Skeletal muscle cell (primary cell): ENCODE measurements at regions not wholly inside any gene's neighbourhood (a gene's known extent, or its start where the extent isn't known, plus 50 kb on each side); places are given as distances from the start of the nearest gene placed in this dataset.
A peak's percentile ranks its signal among the peaks of the same experiment; 100 is the strongest.

Experiments used
- DNase-seq: peaks from one replicate; pipeline ENCODE4 v3.0.0-alpha.2; 2010; ENCODE audit warnings: low read depth
- H3K4me3 ChIP-seq: 2 replicates; pipeline ENCODE4 v1.5.1; 2011; ENCODE audit warnings: low read depth, mild to moderate bottlenecking, control low read depth, low read length, moderate library complexity

- DNase-seq, result peak; percentile 8
- H3K4me3 ChIP-seq, result no peak overlapping the region
Observed at GRCh38 chr3:124168271-124168670, 176.3 kb upstream of the ROPN1 start.

- H3K4me3 ChIP-seq, result no peak overlapping the region
- DNase-seq, result no peak
Observed at GRCh38 chr3:124172283-124172682, 180.4 kb upstream of the ROPN1 start.

DNA sequence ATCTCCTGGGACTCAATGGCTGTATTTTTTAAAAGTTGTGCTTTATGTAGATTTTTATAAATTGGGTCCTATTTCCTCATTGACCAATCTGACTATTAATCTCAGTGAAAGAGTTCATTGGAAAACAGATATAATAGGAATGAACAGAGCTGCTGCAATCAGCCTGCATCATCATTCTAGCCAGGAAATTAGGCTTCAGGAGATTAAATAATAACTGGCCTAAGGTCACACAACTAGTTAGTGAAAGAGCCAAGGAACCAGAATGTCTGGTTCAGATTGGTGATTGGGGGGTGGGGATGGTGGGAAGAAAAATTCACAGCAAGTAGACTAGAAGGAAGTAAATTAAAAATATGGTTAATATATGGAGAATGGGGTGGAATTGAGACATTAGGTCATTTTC, 180.9 kb upstream of the ROPN1 start:
- DNase-seq, result no peak
- H3K4me3 ChIP-seq, result no peak overlapping the region

GRCh38 chr3:124174476-124174875, 182.6 kb upstream of the ROPN1 start:
- H3K4me3 ChIP-seq, result no peak overlapping the region
- no peak for DNase-seq

- no peak for DNase-seq
- no peak overlapping the region for H3K4me3 ChIP-seq
Observed at GRCh38 chr3:124174910-124175874, 183.3 kb upstream of the ROPN1 start.

- H3K4me3 ChIP-seq, result no peak overlapping the region
- DNase-seq, result no peak
Observed at GRCh38 chr3:124177071-124177470, 185.1 kb upstream of the ROPN1 start.

GRCh38 chr3:124178531-124178930, 186.6 kb upstream of the ROPN1 start:
- no peak for DNase-seq
- no peak overlapping the region for H3K4me3 ChIP-seq

DNA sequence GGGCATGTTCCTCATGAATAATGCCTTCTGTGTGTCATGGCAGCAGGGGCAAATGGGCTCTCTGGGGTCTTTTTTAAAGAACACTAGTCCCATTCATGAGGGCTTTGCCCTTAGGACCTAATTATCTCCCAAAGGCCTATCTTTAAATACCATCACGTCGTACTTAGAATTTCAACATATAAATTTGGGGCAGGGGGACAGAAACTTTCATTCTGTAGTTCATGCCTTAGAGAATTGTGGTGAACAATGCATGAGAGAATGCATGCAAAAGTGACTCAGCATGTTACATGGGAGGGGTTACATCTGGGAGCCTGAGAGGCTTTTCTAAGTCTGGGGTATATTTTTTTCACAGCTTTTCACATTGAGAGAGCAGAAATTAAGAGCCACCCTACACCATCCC, 208.5 kb upstream of the ROPN1 start:
- DNase-seq, result no peak
- no peak overlapping the region for H3K4me3 ChIP-seq

- DNase-seq, result no peak
- H3K4me3 ChIP-seq, result no peak overlapping the region
Observed at GRCh38 chr3:124201226-124201625, 209.3 kb upstream of the ROPN1 start.

GRCh38 chr3:124201786-124202185, 209.9 kb upstream of the ROPN1 start:
- H3K4me3 ChIP-seq, result no peak overlapping the region

GRCh38 chr3:124202754-124203153, 210.8 kb upstream of the ROPN1 start:
- DNase-seq, result no peak
- H3K4me3 ChIP-seq, result no peak overlapping the region

More at GRCh38 chr3:124201786-124202185, 209.9 kb upstream of the ROPN1 start:
- DNase-seq, result no peak

DNA sequence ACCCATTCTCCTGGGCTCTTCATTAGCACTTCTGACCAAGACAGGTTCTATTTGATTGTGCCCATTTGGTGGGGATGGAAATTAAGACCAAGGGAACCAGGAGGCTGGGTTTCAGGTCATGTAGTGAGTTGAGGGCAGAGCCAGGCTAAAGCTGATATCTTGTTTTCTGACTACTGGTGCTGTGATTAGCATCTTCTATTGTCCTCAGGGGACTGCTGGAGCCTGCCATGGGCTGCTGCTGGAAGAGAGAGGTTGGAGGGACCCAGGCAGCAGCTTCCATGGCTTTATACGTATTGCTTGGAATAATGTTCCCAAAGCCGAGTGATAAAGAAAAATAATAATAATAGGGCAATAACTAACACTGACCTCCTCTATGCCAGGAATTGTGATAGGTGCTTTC, 211.4 kb upstream of the ROPN1 start:
- no peak overlapping the region for H3K4me3 ChIP-seq
- no peak for DNase-seq

DNA sequence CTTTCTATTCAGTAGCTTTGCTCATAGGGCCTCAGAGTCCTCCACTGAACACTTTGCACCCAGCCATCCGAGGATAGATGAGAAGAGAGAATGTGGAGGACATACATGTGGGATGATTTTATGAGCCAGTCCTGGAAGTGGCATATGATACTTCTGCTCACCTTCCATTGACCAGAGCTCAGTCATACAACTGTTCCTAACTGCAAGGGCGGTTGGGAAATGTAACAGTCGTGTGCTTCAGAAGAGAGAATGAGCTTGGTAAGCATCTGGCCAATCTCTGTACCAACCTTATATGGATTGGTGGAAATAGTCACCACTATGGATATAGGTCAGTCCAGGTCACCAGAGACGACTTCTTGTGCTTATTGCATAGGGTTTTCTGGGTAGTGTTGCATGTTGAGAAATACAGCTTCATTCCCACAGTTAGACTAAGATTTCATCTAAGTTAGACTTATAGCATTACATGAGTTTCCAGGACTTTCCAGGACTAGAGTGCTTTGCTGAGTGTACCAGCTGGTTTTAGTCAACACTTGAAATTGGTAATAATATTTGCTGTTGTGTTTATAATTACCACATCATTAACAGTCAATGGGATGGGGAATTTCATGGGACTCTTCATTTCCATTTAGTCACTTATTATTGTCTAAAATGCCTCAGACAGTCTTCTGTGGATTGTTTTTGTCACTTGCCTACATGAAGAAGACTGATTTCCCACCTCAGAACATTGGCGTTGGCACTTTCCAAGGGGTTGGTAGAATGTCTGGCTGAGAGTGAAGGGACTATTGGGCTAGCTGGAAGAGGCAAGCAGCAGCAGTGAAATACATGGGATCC, 214.5 kb upstream of the ROPN1 start:
- DNase-seq, result no peak
- H3K4me3 ChIP-seq, result no peak overlapping the region

DNA sequence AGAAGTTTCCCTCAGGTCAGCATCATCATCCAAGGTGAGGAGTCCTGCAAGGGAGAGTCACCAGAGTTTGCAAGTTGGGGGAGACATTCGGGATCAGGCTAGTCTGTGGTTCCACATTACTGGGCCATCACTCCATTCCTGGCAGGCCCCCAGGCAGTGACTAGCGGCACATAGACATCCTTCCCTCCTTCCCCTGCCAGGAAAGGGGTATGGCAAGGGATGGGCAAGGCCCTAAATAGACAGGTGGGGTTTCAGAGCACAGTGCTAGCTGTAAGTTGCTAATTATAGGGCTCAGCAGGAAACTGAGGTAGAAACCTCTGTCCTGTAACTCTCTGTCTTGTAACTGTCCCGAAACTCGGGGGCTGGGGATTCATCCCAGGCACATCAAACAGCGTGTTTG, 215.2 kb upstream of the ROPN1 start:
- no peak for DNase-seq
- no peak overlapping the region for H3K4me3 ChIP-seq

- no peak overlapping the region for H3K4me3 ChIP-seq
- DNase-seq, result no peak
Observed at GRCh38 chr3:124207873-124208485, 216.1 kb upstream of the ROPN1 start.

GRCh38 chr3:124209426-124209825, 217.5 kb upstream of the ROPN1 start:
- DNase-seq, result no peak
- no peak overlapping the region for H3K4me3 ChIP-seq

DNA sequence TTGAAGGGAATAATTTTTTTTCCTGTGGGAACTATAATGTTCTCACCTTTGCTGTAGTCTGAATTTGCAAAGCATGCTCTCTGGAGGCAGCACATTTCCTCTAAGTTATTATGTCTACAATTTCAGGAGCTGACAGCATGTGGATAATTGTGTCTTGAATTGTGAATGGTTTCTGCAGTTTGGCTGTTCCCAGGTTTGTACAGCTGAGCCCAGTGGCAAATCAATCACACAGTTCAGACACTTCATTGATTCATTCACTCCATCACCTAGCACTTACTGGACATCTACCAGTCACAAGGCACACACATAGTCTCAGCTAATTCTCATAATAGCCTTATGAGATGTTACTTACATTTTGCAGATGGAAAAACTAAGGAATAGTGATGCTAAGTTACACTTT, 219.0 kb upstream of the ROPN1 start:
- DNase-seq, result no peak
- H3K4me3 ChIP-seq, result no peak overlapping the region

- H3K4me3 ChIP-seq, result no peak overlapping the region
- no peak for DNase-seq
Observed at GRCh38 chr3:124213641-124214040, 221.7 kb upstream of the ROPN1 start.

GRCh38 chr3:124217542-124217941, 225.6 kb upstream of the ROPN1 start:
- peak; percentile 42 for DNase-seq
- no peak overlapping the region for H3K4me3 ChIP-seq

- no peak overlapping the region for H3K4me3 ChIP-seq
- no peak for DNase-seq
Observed at GRCh38 chr3:124221422-124221821, 229.5 kb upstream of the ROPN1 start.
